ENCODE measurements at regions not wholly inside any gene's neighbourhood (a gene's known extent, or its start where the extent isn't known, plus 50 kb on each side); places are given as distances from the start of the nearest gene placed in this dataset.
A peak's percentile ranks its signal among the peaks of the same experiment; 100 is the strongest.

DNA sequence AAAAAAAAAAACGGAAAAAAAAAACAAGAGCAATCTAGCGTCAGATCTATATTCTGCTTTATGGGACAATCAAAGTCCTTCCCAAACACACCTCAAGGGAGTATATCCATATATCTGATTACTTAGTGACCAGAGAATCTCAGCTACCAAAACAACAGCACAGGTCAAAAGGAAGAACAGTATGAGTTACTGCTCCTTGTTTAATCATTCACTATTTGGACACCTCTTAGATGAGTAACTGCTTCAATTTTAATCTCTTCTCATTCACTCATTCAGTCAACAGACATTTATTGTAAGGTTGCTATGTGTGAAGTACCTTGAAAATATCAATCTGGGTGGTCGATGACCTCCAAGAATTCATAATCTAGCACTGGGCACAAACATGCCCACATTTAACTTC lies 193.2 kb downstream of the IRS2 start:
- DNase-seq: no peak

DNA sequence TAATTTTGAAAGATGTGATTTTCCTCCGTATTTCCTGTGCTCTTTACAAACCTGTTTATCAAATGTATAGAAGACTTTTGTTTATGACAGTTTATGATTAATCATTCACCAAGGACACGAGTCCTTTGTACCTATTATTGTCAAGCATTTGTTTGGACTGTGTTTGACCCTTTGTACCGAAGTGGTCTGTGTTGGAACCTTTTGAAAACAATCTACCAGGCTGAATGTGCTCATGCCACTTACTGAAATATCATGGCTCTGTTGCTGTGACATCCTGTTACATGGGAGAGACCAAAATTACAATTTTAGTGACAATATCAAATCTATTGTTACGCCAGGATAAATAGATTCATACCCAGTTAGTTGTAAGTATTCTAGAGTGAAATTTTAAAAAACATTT lies 193.6 kb downstream of the IRS2 start:
- DNase-seq: no peak

DNA sequence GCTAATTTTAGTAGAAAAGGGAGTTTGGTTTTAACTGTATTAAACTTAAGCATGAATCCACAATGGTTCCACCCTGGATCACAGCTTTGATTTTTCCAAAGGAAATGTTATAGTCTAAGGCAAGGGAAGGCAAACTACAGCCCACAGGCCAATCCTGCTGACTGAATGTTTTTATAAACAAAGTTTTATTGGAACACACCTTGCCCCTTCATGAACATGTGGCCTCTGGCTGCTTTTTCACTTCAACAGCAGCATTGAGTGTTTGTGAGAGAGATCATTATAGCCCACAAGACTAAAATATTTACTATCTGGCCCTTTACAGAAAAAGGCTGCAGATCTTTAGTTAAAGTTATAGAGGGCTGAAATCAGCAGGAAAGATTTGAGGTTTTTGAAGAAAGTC lies 198.7 kb downstream of the IRS2 start:
- DNase-seq: no peak

DNA sequence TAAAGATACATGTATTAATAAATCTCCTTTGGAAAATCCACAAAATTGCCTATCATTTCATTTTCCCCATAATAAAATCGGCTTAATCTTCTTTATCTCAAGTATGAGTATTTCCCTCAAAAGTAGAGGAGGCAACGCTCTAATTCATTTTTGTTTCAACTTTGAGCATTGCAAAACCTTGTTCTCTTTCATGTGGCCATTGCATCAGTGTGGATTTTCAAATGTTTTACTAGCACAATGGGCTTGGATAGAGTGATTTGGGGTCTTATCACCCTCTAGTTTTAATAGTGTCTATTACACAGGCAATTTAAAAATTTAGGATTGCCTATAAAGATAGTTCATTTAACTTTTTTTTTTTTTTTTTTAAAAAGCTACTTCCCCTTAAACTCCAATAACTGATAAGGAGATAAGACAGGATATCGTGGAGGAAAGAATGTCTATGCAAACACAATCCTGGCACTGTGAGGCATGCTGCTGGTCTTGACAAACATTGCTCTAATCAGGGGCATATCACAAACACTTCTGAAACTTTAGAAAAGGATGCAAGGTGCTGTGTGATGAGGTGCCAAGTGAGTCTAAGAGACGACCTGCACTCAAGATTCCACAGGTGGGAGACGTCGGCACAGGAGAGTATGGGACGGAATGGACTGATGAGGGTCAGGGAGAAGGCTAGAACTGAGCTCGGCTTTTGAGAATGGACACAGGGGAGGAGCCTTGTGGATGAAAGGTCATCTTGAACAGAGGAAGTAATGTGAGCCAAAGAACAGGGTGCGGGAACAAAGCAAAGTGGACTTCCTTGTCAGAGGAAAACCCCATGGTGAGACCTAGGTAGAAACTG lies 199.7 kb downstream of the IRS2 start:
- no peak for DNase-seq

DNA sequence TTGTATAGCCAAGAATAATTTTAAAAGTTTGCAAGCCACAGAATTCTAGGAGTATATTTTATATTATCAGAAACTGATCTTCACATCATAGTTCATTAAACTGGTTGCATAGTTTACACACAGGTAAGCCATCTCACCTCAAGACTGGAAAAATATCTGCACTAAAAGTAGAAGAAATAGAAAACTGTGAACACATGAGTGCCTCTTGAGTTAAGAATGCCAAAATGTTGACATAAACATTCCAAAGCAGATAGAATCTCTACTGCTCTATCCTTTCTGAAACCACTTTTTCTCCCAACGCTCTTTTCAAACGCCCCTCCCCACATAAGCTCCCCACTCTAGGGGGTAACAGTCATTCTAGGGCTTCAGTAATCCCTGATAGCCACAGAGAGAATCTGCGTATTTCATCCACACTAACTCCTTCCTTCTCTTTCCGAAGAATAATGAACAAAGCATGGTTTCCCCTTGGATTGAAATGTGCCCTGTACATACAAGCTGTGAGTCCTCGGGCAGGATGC lies 201.5 kb downstream of the IRS2 start:
- DNase-seq: no peak

DNA sequence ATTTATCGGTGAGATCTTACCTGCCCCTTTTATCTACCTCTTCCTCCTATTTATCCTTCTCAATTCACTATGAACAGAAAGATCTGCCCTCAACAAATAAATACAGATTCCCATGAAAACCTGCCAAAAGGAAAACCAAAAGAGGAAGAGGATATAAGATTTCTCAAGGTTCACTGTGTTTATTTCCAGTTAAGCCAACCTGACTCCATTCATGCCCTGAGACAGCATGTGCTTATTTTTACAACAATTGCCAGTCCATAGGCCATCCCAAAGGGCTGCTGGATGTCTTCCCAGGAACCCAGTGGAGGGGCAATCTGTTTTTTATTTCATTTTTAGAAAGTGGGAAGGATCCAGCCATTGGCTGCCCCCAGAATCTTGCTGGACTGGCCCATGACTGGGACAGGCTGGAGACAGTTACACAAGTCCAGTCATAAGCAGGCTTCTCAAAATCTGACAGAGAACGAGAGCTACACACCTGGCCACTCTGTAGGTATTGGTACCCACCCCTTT lies 209.1 kb downstream of the IRS2 start:
- no peak for DNase-seq

DNA sequence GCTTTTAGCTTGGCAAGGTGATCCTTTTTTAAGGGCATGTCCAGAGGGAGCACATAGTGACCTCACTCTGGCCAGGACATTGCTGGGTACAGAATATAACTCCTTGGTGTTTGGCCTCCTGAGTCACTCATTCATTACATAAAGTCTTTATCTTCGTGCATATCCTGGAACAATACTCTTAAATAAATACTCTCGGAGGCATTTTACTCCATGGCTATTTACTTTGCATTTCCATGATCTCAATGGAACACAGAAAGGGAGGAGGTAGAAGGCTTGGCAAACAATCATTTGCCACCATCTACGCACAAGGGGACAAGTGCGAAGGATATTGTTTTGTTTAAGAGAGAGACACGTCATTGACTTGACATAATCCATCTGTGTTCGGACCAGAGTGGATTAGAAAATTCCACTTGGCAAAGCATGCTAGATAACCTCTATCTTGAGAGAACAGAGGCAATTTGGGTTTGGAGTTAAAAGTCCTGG lies 210.0 kb downstream of the IRS2 start:
- DNase-seq: no peak

DNA sequence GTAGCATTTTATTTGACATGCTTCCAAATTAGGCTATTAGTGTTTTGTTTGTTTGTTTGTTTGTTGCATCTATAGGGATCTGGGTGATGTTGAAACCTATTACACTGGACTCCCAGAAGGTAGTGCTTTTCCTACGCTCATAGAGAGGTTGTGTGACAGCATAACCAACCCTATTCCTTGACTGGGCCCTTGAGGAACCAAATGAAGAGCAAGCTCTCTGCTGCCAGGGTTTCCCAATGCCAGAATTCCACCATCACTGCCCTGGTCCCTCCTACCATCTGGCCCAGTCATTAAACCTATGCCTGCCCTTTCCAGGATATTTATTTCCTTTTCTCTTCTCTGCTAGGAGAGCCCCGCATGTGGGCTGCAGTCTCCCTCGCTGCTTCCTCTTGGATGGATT lies 210.6 kb downstream of the IRS2 start:
- no peak for DNase-seq

DNA sequence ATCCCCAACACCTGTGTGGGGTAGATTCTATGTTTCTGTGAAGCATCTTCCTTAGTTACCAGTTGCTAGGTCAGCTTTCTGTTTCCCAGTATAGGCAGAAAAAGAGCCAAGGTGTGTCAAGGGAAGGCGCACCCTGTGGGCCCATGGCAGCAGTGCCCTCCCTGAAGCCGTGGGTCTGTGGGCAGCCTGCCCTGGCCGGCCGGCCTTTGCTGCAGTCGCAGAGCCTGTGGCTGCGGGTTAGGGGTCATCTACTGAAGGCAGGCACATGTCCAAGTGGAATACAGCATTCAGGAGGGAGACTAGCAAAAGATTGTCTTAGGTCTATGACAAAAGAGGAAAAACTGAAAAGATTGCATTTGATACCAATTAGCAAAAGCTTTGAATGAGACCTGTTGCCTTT lies 214.0 kb downstream of the IRS2 start:
- DNase-seq: no peak

DNA sequence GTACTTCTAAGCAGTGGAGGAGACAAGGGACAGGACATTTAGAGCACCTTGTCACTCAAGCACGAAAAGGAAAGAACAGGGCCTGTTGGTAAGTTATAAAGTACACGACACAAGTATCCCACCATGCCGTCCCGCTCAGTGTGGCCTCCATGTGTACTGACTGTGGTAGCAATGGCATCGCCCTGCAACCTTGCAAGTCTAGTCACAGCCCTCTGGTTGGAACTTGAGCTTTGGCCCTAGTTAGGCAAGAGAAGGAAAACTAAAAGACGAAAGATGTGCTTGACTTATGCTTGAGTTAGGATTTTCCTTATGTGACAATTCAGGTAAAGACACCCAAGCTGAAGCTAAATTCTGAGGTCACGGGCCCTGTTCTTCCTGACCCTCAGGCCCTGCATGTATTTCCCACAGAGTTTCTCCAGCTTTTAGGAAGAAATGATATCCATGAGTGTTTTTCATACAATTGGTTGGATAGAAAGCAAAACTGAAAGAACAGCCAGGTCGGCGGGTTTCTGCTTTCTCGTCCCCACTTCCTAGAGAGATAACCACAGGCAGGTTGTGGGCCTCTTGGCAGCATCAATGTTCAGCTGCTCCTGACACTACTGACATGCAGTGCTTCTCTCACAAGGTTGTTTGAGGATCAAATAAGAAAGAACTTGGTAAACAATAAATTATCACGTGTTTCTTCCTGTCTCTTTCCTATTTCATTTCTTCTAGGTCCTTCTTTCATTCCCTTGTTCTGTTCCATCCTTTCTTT lies 216.2 kb downstream of the IRS2 start:
- DNase-seq: peak; percentile 52

DNA sequence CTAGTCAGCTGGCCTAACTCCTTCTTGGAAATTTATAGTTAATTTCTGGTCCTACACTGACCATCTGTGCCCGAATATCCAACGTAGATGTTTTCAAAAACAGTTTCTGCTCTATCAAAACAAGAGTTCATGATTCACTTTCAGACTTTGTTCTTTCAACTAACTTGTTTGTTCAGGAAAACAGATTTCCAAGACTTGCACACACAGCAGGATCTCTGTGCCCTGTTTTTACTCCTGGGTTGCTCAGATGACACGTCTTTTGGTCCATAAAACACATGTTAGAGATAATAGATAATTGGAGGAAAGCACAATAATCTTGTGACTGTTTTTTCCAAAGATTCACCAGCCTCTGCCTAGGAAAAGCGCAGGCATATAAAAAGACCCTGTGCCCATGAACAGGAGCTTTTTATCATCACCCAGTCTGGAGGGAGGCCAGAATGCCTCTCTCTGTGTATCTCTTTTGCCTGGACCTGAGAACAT lies 218.0 kb downstream of the IRS2 start:
- DNase-seq: no peak

DNA sequence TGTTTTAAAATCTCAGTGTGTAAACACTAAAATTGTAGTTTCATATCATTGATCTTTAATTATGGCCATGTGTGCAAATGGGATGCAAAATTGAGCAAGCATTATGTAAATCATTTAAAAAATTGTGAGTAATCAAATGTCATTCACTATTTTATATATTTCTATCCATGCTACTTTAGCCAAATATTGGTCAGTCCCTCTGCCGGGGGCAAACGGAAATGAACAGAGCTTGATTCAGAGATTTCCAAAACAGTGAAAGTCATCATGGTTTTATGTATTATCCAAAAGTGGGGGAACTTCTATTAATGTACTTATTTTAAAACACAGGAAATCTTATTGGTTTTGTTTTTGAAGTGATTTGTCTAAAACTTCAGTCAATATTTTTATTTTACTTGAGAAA lies 219.1 kb downstream of the IRS2 start:
- no peak for DNase-seq

DNA sequence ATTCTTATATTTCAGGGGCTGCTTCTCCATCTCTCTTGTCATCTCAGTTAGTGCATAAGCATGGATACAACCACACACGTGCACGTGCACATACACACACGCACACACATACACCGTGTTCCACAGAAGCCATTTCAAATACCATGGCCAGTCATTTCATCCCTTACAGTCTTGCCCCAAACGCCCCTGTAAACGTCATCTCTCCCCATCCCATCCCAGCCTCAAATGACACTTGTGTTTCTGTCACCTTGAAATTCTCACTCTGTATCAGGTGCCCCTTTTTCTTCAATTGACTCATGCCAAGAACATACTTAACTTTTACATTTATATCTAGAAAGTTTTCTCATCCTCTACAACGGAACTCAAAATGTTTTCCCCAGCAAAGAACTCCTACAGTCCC lies 220.5 kb downstream of the IRS2 start:
- DNase-seq: no peak

DNA sequence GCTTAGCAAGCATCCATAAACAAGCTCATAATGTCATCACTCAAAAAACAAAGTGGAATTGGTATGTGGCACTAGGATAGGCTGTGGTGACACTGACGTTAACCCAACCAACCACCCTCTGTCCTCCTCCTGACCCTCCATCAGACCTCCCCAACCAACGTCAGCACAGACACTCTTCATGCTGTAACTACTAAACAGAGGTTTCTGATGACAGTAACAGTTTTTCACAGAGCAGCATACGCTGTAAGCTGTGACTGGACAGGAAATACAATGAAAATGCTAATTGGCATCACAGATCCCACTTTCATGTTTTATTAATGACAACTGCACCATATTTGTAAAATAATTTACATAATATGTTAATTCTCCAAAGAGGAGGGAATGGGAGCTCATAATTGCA lies 238.0 kb downstream of the IRS2 start:
- no peak for DNase-seq

DNA sequence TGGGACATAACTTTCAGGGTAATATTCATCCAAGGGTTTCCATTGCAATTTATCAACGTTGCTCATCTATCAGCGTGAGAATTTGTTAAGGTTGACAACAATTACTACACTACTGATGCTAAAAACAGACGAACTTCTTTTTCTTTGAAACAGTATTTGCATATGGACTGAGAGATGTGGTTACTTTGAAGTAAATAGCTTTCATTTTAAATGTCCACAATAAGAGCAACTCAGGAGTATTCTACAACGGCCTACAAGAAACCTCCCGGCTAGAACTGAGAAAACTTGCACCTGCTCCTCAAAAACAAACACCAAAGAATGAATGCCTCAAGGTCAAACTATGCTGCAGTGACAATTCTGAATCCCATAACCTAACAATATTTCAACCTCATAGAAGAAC lies 238.4 kb downstream of the IRS2 start:
- no peak for DNase-seq

DNA sequence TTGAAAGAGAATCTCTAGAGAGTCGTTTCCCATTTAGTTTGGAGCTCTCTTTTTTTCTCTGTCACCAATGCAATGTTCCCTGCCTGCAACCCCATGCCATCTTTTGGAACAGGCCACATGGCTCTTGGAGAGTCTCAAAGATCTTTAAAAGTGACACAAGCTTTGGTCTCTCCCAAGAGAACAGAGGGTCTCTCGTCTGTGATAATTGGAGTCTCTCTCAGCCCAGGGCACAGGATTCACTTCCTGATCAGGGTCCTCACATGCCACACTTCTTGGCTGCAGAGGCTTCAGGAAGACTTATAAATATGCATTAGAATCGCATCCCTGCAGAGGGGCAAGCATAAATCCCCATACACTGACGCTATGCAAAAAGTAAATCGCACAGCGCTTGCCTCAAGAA lies 240.5 kb downstream of the IRS2 start:
- DNase-seq: no peak

DNA sequence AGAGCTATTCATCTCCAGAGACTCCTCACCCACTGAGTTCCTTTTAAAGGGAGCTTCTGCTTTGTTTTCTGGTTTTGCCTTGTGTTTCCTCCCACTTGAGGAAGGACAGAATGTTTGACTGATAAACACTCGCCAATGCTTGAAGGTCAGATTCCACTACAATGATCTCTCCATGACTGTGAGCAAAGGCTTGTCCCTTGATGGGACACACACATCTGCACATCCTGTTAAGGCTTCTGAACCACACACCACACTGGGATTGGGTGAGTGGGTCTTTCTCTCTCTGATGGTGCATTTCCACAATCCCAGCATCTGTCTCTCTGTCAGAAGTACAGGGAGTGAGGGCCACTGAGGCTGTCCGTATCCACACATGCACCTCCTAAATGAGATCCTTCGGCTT lies 245.3 kb downstream of the IRS2 start:
- peak; percentile 67 for DNase-seq

DNA sequence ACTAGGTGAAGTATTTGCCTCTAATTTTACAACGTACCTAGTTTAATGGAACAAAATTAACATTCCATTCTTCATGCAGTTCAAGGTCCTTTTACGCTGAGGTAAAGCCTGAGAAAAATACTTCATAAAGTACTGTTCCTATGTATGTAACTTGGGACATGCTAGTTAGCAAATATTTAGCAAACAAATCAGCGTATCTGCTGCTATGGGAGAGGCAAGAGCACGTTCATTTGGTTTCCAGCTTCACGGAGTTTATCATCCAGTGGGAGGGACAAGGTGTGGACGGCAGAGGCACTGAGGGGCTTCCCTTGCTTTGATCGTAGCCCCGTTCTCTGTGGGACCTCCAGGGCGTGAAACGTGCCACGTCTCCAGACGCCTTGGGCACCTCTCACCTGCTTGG lies 248.8 kb downstream of the IRS2 start:
- no peak for DNase-seq

DNA sequence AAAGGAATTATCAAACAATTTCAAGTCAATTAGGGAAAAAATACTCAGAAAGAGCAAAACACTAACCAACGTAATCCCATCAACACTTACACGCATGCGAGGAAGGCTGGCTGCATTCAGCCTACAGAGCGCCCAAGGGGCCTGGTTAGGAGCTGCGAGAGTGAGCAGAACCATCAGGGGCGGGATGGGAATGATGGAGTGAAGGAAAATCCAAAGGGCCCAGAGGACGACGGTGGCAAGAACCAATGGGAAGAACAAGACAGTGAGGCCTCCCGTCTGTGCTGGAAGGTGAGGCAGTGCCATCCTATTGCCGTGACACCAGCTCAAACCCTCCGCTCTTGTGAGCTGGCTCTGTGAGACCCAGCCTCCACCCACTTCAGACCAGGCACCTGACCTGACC lies 253.0 kb downstream of the IRS2 start:
- DNase-seq: no peak

DNA sequence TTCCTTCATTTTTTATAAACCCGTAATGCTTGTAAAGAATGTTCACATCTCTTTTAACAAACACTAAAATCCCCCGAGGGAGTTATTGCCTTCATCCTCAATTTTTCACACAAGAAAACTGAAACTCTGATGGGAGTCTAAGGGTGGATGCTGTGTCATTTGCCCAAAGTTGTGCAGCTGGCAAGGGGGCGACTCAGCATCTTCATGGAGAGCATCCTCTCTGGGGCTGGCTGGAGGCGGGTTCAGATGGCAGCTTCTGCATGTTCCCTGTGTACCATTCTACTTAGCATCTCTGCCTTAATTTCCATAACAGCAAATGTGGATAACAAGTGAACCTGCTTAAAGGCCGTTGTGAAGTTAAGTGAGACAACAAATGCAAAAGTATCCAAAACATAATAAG lies 256.4 kb downstream of the IRS2 start:
- no peak for DNase-seq

DNA sequence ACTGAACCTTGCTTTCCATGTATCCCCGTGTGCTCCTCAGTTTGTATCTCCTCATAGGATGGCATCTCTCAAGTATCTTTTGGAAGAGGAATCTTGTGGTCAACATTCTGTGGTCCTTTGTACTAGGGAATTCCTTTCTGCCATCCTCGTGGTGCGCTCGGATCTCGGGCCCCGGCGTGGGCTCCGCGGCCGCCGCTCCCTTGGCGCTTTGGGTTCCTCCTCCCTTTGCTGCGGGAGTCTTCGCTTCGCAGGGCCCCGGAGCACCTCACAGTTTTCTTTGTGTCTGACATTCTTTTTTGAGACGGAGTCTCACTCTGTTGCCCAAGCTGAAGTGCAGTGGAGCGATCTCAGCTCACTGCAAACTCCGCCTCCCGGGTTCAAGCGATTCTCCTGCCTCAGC lies 264.7 kb downstream of the IRS2 start:
- DNase-seq: no peak

DNA sequence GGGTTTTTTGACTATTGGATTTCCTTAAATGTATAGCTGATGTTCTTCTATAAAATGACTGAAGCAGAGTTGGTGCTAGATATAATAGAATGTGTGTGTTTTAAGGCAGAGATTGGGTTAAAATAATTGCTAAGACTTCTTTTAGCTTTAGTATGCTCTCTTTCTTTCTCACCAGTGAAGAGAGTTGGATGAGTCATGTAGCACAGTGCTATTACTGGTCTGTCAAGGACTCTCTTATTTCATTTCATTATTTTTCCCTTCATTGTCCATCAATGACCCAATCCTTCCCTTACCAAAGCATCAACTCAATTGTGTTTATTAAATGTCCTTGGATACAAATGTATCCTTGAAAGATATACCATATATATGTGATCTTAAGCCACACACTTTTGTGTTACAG lies 268.9 kb downstream of the IRS2 start:
- DNase-seq: no peak

DNA sequence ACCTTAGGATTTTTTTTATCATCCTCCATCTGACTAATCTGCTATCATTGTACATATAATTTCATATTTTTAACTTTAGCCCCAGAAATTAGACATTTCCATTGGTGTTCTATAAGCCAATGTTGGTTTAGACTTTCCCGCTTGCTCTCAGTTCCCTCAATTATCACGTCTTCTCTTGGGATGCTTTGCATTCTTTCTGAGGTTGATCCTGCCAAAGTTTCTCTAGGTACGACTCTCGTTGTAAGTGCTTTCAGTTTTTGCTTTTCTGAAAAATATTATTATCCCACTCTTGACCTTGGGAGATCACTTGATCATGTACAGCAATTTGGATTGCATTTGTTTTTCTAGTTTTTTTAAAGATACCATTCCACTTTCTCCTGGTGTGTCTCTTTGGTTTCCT lies 270.2 kb downstream of the IRS2 start:
- no peak for DNase-seq

DNA sequence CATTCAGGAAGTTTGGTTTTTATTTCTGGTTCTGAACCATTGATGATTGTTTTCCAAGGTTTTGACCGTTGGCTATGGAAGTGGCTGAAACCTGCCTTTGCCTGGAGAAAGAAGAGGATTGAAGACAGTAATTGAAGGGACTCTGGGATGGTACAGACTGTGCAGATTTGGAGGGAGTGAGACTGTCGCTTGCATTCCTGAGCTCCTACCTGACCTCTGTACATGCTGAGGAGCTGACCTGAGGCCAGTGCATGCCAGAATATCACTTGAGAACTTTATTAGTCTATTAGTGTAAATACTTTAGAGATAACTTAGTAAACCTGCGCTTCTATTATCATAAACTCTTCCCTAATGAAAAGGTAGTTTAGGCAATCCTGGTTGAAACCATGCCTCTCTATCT lies 276.4 kb downstream of the IRS2 start:
- DNase-seq: no peak
